Activated T-cell treated with anti-CD3 and anti-CD28 coated beads, Interleukin-2, amount 50 U/mL, for 24 hours (primary cell): ENCODE measurements at regions not wholly inside any gene's neighbourhood (a gene's known extent, or its start where the extent isn't known, plus 50 kb on each side); places are given as distances from the start of the nearest gene placed in this dataset.
"Not testable (repeated sequence)": the region's sequence is repeated elsewhere in the genome, so short reads cannot be mapped to it uniquely, and the experiment has no call there.

Source experiments
- DNase-seq: peaks from one replicate; pipeline ENCODE4 v3.0.0-alpha.2; 2020
- H3K27ac Mint-ChIP-seq: 2 replicates; pipeline ENCODE4 v1.8.0; 2020; ENCODE audit warnings: mild to moderate bottlenecking, mixed read lengths
- H3K27me3 Mint-ChIP-seq: 2 replicates; pipeline ENCODE4 v1.8.0; 2020; ENCODE audit warnings: mixed read lengths
- H3K36me3 Mint-ChIP-seq: 2 replicates; pipeline ENCODE4 v1.8.0; 2020; ENCODE audit warnings: low read depth, mixed read lengths
- H3K4me1 Mint-ChIP-seq: 2 replicates; pipeline ENCODE4 v1.8.0; 2020; ENCODE audit warnings: low read depth, mixed read lengths
- H3K4me3 Mint-ChIP-seq: 2 replicates; pipeline ENCODE4 v1.8.0; 2020; ENCODE audit warnings: mild to moderate bottlenecking, moderate library complexity, mixed read lengths
- H3K9me3 Mint-ChIP-seq: 2 replicates; pipeline ENCODE4 v1.8.0; 2020; ENCODE audit warnings: mixed read lengths

- Mint-ChIP-seq H3K27ac (no peak overlapping the region), H3K4me3 (no peak overlapping the region), H3K9me3 (no peaks in the 10 kb centered on the region), H3K4me1 (no peaks in the 10 kb centered on the region), H3K27me3 (peaks cover 32% of the 10 kb centered on the region), H3K36me3 (no peaks in the 10 kb centered on the region)
- no peak for DNase-seq
These were observed 69.6 kb upstream of the PRMT8 start for GRCh38 chr12:3421191-3421978.

DNA sequence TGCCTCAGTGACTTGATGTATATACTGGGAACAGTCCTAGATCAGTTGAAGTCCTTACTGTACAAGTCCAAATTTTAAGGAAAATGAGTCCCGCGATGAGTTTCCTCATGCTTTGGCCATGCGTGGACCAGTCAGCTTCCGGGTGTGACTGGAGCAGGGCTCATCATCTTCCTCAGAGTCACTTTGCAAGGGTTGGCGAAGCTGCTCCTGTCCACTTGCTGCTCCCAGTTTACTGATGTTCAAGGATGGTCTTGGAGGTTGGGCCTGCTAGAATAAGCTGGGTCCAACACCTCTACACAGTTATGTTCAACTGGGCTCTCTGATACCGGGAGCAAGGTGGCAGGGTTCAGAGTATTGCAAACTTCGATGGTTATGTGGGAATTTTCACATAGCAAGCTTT lies 66.2 kb upstream of the PRMT8 start:
- H3K27me3 Mint-ChIP-seq, result peaks cover 26% of the 10 kb centered on the region
- H3K9me3 Mint-ChIP-seq, DNase-seq, H3K4me1 Mint-ChIP-seq, H3K36me3 Mint-ChIP-seq, H3K27ac Mint-ChIP-seq, H3K4me3 Mint-ChIP-seq: not testable (repeated sequence)

DNA sequence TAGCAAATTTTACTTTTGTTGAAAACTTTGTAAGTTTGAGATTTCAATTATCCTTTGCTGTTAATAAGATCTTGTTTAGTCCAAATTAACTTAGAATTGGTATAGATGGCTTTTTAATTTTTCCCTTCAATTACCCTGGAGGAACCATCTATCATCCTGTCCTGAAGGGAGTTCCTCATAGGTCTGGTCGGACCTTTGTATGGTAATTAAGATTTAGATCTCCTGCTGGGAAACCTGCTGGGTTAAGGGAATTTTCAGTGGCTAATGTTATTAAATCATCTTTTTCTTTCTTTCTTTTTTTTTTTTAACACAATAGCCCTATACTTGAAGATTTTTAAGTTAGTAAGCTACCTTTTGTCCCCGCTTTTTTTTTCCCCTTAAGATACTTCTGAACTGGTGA lies 63.0 kb upstream of the PRMT8 start:
- H3K4me3 Mint-ChIP-seq, result no peak overlapping the region
- H3K27ac Mint-ChIP-seq, result no peak overlapping the region
- no peak for DNase-seq
- no peaks in the 10 kb centered on the region for H3K9me3 Mint-ChIP-seq
- peaks cover 10% of the 10 kb centered on the region for H3K4me1 Mint-ChIP-seq
- H3K36me3 Mint-ChIP-seq, result no peaks in the 10 kb centered on the region
- peaks cover 15% of the 10 kb centered on the region for H3K27me3 Mint-ChIP-seq

DNA sequence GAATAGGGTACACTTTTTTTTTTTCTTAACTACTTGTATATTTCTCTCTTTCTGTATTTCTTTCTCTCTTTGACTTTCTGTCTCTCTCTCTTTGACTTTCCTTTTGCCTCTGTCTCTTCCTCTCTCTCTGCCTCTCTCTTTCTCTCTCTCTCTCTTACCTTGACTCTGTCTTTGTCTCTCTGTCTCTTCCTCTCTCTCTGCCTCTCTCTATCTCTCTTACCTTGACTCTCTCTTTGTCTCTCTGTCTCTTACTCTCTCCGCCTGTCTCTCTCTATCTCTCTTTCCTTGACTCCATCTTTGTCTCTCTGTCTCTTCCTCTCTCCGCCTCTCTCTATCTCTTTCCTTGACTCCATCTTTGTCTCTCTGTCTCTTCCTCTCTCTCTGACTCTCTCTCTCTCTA lies 62.4 kb upstream of the PRMT8 start:
- Mint-ChIP-seq H3K36me3 (no peaks in the 10 kb centered on the region), H3K9me3 (no peaks in the 10 kb centered on the region), H3K4me3 (no peak overlapping the region), H3K27ac (no peak overlapping the region), H3K4me1 (peaks cover 10% of the 10 kb centered on the region), H3K27me3 (peaks cover 13% of the 10 kb centered on the region)
- no peak for DNase-seq

DNA sequence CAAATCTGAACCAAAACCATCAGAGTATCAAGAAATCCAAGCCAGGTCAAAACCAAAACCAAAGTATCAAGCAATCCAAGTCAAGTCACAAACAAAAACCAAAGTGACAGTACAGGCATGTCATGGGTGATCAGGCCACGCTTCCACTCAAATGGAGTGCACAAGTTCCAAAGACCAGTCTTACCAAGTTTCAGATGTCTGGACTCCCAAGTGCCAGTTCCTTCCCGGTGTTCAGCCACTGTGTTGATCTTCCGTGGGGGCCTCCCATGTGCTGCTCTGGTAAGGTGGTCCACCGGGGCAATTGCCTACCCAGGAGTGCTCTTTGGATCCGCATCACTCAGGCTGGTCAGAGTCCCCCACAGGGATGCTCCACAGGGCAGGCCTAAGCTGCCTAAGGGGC lies 61.5 kb upstream of the PRMT8 start:
- not testable (repeated sequence) for H3K27ac Mint-ChIP-seq, H3K4me3 Mint-ChIP-seq, H3K9me3 Mint-ChIP-seq, H3K4me1 Mint-ChIP-seq, H3K36me3 Mint-ChIP-seq, DNase-seq
- H3K27me3 Mint-ChIP-seq, result peaks cover 12% of the 10 kb centered on the region

DNA sequence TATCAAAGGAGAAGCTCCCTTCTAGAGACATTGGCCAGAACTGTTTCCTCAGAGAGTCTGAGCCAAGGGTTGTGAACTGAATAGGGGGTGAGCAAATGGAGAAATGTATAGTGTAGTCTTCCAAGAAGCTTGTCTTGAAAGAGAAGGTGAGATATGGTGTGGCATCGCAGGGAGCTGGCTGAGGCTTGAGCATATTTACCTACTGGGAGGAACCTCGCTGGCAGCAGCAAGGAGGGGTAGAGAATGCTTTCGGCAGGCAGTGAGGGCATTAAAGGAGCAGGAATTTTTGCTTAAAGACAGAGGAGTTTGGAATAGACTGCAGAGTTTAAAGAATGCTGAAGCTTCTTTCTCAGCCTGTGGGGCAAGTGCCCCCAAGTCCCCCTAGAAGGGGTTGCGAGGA lies 59.3 kb upstream of the PRMT8 start:
- Mint-ChIP-seq H3K27ac (no peak overlapping the region), H3K4me3 (no peak overlapping the region), H3K36me3 (no peaks in the 10 kb centered on the region), H3K27me3 (peaks cover 12% of the 10 kb centered on the region), H3K9me3 (no peaks in the 10 kb centered on the region), H3K4me1 (peaks cover 10% of the 10 kb centered on the region)
- DNase-seq, result no peak

- Mint-ChIP-seq H3K9me3 (no peaks in the 10 kb centered on the region), H3K36me3 (no peaks in the 10 kb centered on the region), H3K27me3 (peaks cover 12% of the 10 kb centered on the region), H3K4me3 (no peak overlapping the region), H3K27ac (no peak overlapping the region), H3K4me1 (peaks cover 10% of the 10 kb centered on the region)
- no peak for DNase-seq
These were observed 58.7 kb upstream of the PRMT8 start for GRCh38 chr12:3432176-3432742.

DNA sequence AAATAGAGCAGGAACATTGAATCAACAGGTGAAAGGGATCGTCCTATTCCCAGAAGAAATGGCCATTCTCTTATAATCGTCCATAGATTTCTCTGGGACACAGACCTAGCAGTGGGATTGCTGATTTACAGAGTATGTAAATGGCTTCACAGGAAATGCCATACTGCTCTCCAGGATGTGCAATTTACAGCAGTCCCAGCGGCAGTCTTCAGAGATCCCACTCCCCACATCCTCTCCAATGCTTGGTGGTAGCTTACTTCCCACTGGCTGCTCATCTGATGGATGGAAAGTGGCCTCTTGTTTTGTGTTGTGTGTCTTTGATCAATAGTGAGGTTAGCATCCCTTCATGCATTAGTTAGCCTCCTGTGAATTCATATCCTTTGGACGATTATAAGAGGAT lies 58.1 kb upstream of the PRMT8 start:
- no peak for DNase-seq
- Mint-ChIP-seq H3K9me3 (no peaks in the 10 kb centered on the region), H3K27ac (no peak overlapping the region), H3K4me1 (peaks cover 10% of the 10 kb centered on the region), H3K36me3 (no peaks in the 10 kb centered on the region), H3K4me3 (no peak overlapping the region), H3K27me3 (peaks cover 12% of the 10 kb centered on the region)

DNA sequence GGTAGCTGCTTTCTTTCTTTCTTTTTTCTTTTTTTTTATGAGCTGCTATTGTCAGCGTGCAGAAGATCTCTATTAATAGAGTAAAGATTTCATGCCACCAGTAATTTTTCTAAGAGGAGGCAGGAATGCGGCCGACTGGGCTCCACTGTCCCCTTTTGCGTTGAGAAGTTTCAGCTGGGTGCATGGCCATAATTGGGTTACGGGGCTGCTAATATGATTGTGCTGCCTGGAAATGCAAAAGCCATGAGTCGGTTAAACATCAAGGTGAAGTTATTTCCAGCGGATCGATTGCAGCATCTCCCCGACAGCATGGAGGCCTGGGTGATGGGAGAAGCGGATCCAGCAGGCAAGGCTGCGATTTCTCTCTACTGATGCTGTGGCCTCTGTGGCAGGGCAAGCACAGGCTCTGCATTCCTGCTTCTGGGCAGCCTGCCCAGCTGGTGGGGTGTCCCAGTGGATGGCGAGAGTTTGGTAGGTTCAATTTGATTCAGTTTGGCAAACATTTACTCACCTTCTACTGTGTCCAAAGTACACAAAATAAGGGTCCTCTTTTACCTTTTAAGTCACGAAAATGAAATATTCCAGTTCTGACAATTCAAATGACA lies 54.4 kb upstream of the PRMT8 start:
- Mint-ChIP-seq H3K4me1 (peaks cover 9% of the 10 kb centered on the region), H3K4me3 (no peak overlapping the region)

DNA sequence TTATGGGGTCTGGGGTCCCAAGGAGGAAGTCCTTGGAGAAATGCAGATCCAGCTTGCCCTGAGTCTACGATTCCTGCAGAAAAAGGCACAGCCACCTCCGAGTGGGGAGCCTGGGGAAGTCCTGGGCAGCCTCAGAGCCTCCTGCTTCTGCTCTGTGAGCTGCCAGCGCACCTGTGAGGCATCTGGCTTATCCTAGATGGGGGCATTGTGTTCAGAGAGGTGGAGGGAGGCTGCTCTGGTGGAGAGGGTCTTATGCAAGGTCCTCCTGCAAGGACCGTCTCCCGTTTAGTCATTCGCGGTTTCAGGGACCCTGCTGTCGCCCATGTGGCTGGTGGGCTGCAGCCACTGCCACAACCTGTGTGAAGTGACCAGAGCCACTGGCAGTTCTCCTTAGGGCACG lies 53.0 kb upstream of the PRMT8 start:
- H3K27ac Mint-ChIP-seq, result no peak overlapping the region
- no peak overlapping the region for H3K4me3 Mint-ChIP-seq
- DNase-seq, result no peak
- H3K36me3 Mint-ChIP-seq, result no peaks in the 10 kb centered on the region
- peaks cover 5% of the 10 kb centered on the region for H3K27me3 Mint-ChIP-seq
- H3K4me1 Mint-ChIP-seq, result no peaks in the 10 kb centered on the region
- no peaks in the 10 kb centered on the region for H3K9me3 Mint-ChIP-seq

More for the DNA sequence above, 54.4 kb upstream of the PRMT8 start:
- Mint-ChIP-seq H3K27me3 (peaks cover 5% of the 10 kb centered on the region), H3K36me3 (no peaks in the 10 kb centered on the region), H3K27ac (peak overlapping the region; percentile 57), H3K9me3 (no peaks in the 10 kb centered on the region)
- DNase-seq, result no peak

DNA sequence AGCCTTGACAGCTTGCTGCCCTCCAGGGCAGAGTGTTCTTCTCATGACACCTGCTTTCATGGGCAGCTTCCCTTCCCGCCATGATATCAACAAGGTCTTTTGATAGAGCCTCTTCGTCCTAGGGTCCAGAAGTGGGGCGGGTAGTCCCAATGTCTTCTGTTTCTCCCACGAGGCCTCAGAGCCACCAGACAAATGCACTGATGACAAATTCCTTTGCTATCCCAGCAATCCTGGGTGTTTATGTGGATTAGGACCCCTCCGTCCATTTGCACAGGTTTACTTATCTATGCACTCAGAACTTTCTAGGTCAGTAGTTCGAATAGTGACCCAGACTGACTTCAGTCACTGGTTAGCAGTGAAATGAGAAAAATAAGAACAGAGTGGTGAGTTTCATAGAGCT lies 52.6 kb upstream of the PRMT8 start:
- no peak for DNase-seq
- Mint-ChIP-seq H3K27me3 (peaks cover 5% of the 10 kb centered on the region), H3K9me3 (no peaks in the 10 kb centered on the region), H3K4me3 (no peak overlapping the region), H3K36me3 (no peaks in the 10 kb centered on the region), H3K27ac (no peak overlapping the region), H3K4me1 (no peaks in the 10 kb centered on the region)
